HG02571 (cell line): ENCODE measurements at regions not wholly inside any gene's neighbourhood (a gene's known extent, or its start where the extent isn't known, plus 50 kb on each side); places are given as distances from the start of the nearest gene placed in this dataset.

Experiments used
- ATAC-seq: cut with Tn5 transposase; IDR thresholded peaks from one replicate; pipeline ENCODE4 v1.9.1; 2021; ENCODE audit warnings: mild to moderate bottlenecking, moderate library complexity; ENCODE audit not compliant: unreplicated experiment

DNA sequence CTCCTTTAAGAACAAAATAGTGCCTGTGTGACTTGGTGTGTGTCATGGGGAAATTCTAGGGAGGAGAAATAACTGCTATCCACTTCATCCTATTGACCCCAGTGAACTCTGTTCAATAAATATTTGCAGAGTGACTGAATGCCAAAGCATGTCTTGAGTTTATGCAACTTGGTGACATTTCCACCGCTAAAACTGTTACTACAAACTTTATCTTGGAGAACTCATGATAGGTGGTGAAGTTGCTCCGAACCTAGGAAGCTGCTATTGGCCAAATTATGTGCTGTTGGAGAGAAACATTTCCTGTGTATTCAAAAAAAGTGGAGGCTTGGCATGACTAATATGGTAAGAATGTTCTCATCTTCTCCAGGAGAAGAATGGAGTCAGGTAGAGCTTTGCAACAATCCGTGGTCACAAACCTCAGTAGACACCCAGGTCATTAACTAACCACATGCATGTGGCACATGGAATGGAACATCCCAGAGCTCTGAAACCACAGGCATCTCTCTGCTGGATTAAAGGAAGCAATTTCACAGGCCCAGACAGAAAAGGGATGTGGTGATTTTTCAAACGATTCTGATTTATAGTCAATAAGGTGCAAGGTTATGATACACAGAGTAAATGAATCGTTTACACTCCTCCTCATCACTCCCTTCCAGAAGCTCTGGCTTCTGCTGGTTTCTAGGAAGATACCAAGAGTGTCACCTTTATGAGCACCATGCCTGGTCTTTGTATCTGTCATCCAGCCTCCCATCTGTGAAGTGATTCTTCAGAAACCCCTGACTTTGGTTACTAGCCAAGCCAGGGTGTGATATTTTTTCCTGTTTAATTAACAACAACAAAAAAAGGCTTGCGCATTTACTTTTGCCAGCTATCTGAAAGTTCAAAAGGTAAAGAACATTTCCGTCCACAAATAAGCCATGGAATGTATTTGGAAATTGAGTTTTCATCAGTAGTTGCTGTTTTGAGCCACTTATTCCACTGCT is 361.1 kb downstream of the TGFB2 start:
- ATAC-seq = no peak

DNA sequence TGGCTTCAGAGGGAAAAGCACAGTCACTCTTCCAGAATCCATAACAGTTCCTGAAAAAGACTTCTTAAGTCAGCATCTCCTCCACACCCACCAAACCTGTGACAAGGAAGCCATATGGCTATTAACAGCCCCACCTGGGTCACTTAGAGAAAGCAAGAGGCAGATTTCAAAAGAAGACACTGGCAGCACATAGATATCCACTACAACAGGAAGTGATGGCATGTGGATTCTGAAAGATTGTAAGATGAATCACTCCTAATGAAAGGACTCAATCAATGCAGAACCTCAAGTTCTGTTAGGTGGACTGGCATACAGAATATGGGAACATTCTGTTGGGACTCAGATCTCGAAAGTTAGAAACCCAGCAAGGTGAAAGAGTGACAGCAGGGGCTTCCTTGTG is 365.9 kb downstream of the TGFB2 start:
- ATAC-seq = no peak

DNA sequence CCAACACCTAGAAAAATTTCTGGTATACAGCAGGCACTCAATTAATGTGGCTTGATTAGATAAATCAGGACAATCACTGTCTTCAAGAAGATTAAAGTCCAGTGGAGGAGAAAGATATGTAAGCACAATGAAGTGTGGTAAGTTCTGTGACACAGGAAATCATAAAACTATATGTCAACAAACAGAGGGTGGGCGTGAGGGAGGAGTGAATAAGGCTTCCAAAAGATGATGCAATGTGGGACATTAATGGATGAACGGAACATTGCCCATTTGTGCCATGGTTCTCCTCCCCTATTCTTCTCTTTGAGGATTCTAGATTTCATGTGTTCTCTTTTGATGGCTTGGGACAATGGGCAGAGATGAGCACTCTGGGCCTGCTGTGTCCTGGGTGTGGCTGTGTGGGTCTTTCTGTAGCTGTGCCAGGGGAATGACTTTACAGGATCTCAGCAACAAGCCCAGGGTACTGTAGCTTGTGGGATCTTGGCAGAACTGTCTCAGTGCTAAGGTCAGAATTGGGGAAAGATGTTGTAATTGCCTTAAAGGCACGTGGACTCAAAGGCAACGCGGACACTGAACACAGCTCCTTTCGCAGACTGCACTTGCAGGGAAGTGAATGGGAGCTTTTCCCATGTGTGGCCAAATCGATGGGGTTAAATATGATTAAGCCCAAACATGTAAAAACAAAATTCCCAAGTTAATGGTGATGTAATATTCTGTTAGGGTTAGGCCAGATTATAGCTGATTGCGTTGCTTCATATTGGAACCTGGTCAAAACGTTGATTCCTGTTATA is 366.9 kb downstream of the TGFB2 start:
- no peak for ATAC-seq

DNA sequence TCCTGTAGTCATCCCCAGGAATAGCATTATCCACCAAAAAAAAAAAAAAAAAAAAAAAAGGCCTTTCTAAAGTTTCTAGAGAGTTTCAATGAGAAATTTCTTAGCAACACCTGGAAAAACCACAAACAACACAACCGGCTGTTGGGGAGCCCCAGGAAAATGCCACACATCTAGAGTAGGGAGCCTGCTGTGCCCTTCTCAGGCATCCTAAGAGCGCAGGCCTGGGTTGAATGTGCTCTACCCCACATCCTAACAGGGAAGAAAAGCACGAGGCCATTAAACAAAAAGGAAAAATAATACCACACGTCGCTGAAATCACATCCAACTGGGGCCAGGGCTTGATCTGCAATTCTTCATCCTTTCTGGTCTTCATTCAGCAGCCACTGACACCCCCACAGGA is 367.5 kb downstream of the TGFB2 start:
- ATAC-seq = no peak

DNA sequence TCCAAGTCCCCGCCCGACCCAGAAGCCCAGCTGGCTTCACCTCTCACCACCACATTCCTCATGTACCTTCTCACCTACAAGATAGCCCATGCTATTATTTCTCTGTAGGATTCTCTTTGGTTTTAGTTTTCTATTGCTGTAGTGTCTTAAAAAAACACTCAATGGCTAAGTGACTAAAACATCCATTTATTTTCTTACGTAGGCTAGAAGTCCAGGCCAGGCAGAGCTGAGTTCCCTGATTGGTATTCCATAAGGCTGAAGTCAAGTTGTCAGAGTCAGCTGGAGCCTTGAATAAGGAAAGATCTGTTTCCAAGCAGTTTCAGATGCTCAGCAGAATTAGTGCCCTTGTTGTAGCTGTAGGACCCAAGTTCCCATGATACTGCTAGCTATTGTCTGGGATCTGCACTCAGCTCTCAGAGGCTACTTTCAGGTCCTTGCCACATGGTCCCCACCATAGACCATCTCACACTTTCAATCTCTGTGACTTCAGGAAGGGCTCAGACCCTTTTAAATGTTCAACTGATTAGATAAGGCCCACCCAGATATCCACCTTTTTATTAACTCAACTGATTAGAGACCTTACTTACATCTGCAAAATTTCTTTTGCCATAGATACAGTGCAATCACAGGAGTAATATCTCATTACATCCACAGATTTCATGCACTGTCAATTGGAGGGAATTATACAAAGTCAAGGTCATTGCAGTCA is 371.0 kb downstream of the TGFB2 start:
- no peak for ATAC-seq

DNA sequence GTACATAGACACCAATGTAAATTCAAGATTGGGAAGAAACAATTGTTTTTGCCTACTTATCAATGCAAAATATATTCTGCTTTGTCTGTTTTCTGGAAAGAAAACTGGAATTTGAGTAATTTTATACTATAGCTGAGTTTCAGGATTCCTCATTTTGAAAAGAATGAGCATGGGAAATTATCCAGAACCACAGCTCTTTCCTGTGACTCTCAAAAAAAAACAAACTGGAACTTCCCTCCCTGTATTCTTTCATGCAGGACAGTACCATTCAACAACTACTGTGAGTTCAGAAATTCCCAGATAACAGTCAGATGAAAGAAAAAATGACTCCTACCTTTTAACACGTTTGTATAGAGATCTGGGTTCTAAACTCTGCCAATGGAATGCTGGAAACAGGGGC is 372.4 kb downstream of the TGFB2 start:
- no peak for ATAC-seq

DNA sequence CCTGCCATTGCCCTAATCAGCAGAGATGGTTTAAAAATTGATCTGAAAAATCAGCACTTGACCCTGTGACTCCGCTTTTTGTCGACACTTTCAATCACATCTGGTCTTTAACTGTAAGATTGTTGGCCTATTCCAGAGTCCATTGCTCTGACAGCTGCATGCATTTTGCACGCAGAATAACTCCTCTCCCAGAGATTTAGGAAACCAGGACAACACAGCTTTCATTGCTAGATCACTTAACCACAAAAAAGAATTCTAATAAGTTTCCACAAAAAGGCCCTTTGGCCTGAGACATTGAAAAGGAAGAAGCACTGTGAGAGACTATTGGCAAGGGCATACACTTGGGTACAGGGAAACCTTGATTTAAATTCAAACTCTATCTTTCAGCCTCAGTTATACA is 373.1 kb downstream of the TGFB2 start:
- no peak for ATAC-seq

DNA sequence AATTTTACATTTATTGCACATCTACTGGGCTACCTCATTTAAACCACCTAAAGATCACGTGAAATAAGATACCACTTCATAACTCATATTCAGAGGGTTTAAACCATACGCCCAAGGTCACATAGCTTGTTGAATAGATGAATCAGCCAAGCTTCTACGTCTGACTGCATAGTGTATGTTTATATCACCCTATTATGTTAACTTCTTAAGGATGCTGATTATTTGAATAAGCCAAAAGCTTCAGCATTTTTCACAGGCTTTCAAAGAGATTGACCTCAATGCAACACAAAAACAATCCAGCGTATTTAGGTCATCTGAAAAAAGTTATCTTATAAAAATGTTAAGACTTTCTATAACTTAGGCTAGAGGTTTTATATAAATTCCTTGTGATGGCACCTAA is 373.8 kb downstream of the TGFB2 start:
- ATAC-seq = no peak

DNA sequence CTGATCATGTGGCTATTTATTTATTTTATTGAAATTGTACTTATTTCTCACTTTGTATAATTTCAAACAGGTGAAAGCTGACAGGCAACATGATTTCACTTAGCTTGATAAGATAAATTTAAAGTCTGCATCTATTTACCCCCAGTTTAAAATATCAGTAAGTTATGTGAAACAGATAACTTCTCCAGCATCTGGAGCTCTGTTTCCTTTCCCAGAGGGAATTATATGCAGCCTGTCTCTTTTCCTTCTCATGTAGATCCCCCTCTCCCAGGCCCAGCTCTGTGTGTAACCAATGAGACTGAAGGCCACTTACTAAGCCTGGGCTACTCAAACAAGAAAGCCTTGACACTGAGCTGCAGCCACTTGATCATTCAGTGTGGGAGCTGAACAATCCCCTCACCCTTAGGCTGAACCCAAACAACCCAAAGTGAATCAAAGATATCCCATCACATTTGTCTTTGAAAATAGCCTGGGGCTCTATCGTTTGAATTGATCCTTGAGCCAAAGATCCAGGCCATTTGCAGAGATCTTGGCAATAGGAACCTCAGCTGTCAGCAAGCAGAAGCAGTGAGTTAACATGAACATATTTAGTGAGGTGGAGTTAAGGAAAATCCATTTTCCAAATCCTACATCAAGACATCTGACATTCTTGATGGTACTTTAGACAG is 383.9 kb downstream of the TGFB2 start:
- no peak for ATAC-seq

DNA sequence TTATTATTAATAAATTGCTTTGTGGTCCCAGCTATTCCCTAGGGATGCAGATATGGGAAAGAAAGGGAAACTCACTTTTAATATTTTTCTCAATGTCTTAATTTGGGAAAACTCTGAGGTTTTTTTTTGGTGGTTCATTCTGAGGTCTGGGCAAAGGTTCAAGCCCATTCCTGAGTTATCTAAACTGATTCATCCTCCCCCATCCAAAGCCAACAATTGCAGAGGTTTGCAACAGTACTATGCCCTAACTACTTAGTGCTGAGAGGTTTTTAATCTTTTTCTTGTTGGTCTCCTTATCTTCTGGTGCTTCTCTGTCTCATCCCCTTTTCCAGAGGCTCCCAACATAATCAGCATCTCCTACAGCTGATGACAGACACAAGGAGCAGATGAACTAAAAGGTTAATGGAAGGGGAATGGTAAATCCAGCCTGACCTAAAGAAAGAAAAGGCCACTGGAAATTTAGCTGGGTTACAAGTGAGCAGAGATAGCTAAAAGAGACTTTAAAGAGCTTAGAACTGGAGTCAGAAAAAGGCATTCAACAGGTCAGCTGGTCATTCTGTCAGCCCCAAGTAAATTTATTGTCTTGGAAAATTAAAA is 390.4 kb downstream of the TGFB2 start:
- ATAC-seq = no peak

DNA sequence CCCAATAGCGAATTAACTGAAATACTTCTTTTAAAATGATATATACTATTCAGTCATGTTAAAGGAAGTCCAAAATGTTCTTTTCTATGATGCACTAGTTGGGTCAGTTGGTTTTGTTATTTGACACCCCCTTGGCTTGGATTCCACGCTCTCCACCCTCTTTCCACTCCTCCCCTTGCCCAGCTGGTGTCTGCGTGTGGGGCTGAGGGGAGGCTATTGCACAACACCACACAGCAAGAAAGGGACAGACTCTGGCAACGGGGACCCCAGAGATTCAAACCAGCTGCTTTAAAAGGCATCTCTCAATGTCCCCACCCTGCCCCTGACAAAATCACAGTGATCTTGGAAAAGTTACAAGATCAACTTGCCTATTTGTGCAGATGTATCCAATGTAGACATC is 394.3 kb downstream of the TGFB2 start:
- no peak for ATAC-seq

DNA sequence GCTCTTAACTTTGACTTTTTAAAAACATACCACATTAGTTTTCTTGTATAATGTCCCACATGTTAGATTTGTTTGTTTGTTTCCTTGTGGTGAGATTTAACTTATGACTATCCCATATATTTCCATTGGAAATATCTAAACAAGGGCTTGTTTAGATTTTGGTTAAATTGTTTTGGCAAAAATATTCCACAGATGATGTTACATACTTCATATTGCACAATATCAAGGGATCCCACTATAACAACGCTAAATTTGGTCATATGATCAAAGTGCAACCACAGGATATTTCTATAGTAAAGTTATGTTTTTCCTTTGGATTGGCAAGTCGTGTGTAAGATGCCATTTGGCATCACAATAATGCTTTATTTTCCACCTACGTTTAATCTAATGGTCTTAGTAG is 396.7 kb downstream of the TGFB2 start:
- no peak for ATAC-seq

DNA sequence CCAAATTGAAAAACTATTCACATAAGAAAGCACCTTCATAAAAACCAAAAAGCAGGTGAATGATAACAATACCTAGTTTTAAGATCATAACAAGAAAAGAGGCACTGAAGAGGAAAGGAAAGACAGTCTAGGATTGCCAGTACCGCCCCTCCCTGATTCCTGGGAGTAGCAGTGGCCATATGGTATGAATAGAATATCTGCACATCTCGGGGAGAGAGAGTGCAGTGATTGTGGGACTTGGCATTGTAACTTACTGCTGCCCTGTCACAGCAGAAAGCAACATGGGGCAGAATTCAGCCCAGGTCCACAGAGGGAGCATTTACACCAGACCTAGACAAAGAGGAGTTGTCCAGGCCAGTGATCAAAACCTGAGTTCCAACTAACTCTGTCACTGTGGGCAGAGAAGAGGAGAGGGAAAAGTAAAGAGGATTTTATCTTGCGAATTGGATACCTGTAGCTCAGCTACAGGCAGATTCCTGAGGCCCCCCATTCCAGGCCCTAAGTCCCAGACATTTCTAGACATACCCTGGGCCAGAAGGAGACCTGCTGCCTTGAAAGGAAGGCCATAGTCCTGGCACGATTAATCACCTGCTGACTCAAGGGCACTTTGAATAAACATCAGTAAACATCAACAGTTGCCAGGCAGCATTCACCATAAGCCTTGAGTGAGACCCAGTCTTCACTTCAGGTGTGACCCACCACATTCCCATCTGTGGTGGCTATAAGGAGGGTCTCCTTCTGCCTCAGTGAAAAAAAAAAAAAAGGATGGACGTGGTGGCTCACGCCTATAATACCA is 397.5 kb downstream of the TGFB2 start:
- ATAC-seq = no peak

DNA sequence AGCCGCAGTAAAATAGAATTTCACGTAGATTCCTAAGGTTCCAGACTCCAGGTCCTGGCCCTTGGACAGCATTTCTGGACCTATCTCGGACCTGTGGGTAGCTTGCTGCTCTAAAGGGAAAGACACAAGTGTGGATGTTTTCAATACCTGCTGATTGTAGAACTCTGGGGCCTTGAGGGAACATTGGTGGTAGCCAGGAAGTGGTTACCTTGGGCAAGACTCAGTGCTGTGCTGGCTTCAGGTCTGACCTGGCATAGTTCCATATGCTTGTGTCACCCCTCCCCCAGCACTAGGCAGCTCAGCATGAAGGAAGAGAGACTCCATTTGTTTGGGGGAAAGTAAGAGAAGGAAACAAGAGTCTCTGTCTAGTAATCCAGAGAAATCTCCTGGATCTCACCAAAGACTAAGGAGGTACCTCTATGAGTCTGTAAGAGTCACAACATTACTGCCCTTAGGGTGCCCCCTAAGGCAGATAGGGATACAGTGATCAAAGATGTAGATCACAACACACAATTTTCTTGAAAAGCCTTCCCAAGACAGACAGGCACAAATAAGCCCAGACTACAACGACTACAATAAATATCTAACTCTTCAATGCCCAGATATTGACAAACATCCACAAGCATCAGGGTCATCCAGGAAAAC is 398.8 kb downstream of the TGFB2 start:
- ATAC-seq = no peak

DNA sequence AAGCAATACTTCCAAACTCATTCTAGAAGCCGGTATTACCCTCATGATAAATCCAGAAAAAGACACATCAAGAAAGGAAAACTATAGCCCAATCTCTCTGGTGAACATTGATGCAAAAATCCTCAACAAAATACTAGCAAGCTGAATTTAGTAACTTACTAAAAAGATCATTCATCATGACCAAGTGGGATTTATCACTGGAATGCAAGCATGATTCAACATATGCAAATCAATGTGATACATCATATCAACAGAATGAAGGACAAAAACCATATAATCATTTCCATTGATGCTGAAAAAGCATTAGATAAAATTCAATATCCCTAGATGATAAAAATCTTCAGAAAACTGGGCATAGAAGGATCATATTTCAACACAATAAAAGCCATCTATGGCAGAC is 402.9 kb downstream of the TGFB2 start:
- no peak for ATAC-seq

DNA sequence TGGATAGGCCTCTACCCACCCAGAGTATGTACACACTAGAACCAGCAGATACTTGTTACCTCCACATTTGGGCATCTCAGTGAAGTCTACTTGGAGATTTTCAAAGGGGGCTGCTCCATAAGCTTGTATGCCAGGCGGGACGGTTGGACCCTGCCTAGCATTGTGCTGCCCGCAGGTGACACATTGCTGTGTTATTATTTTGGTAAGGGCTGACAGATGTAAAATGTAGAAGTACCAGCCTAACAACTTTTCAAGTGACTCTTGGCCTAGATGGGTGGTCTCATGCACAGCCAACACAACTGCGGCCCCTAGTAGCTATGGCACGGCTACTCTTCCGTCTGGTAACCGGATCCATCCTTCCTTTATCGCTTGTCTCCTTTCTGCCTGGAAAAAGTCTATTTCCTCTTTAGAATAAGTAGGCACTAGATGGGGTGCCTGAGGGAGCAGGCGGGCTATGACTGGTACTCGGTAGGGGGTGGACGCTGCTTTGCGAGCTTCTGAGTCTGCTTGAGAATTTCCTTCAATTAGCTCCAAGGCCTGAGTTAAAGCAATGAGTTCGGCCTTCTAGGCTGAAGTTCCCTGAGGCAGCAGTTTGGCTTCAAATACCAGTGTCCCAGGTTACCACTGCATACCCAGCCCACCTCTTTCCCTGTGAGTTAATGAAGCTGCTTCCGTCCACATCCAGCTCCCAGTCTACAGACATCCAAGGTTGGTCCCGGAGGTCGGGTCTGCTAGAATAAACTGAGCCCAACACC is 405.3 kb downstream of the TGFB2 start:
- ATAC-seq = no peak

DNA sequence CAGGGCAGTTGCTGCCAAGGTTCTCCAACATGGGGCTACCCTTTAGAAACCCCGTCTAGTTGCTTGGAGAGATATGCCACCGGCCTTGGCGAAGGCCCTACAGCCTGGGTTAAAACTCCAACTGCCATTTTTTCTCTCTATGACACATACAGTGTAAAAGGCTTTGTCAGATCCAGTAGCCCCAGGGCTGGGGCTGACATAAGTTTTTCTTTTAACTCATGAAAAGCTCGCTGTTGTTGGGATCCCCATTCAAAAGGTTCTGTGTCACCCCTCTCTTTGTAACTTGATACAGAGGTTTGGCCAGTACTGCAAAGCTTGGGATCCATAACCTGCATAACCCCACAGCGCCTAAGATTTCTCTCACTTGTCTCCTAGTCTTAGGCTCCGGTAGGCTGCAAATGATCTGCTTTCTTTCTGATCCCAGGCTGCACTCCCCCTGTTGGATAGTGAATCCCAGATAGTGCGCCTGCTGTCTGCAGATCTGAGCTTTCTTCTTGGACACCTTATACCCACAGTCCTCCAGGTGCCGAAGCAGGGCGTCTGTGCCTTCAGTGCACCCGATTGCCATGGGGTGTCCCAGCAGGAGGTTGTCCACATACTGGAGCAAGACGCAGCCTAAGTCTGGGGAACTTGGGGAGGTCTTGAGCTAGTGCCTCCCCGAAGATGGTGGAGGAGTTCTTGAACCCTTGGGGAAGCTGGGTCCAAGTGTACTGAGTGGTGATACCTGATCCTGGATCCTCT is 406.2 kb downstream of the TGFB2 start:
- no peak for ATAC-seq

DNA sequence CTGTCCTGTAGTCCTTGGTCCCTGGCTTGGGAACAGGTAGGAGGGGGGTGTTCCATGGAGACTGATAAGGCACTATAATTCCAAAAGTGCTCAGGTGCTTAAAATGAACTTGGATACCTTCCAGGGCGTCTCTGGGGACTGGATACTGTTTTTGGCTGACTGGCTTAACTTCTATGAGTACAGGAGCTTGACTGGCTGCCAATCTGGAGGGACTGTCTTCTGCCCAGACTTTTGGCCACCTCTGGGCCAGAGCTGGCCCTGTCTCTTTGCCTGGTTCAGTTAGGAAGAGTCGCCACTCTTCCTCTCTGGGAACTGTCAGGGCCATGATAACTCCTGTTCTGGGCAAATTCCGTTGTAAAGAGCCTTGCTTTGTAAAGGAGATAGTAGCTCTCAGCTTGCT is 407.0 kb downstream of the TGFB2 start:
- no peak for ATAC-seq
